ENCODE measurements at regions not wholly inside any gene's neighbourhood (a gene's known extent, or its start where the extent isn't known, plus 50 kb on each side); places are given as distances from the start of the nearest gene placed in this dataset.
"Not testable (repeated sequence)": the region's sequence is repeated elsewhere in the genome, so short reads cannot be mapped to it uniquely, and the experiment has no call there.

GRCh38 chr9:65416948-65417347 is 131.9 kb upstream of the FOXD4L5 start:
- DNase-seq: not testable (repeated sequence)

GRCh38 chr9:65414249-65414648 is 129.2 kb upstream of the FOXD4L5 start:
- not testable (repeated sequence) for DNase-seq

DNA sequence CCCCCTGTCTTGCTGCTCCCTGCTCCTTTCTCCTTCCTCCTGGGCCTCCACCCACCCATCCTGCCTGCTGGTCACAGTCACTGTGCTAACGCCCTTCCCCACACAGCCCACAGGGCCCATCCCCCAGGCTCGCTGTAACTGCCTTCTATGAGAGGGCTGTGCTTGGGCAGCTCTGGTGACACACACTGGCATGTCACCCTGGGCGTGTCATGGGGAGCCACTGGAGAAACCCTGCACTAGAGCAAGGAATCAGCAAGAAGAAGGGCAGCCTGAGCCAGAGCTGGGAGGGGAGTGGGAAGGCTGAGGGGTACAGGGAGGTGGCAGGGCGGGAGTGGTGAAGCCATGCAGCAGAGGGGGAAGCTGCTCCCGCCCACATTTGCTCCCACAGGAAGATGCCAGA is 128.4 kb upstream of the FOXD4L5 start:
- DNase-seq: not testable (repeated sequence)

- no peak for DNase-seq
Measured at GRCh38 chr9:65411901-65412300, 126.9 kb upstream of the FOXD4L5 start.

DNA sequence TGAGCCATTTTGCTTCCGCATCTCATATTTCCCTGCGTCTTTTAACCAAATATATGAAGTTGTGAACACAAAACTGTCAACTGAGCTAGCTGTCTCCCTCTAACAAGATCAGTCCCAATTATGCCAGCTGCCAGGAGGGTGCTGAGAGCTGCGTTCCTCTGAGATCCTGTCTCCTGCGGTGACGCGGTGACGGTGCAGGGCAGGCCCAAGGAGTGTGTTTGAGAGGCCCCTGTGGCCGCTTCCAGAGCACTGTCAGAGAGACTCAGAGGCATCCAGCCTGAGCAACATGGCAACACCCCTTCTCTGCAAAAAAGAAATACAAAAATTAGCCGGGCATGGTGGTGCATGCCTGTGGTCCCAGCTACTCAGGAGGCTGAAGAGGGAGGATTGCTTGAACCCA is 126.3 kb upstream of the FOXD4L5 start:
- DNase-seq: no peak

DNA sequence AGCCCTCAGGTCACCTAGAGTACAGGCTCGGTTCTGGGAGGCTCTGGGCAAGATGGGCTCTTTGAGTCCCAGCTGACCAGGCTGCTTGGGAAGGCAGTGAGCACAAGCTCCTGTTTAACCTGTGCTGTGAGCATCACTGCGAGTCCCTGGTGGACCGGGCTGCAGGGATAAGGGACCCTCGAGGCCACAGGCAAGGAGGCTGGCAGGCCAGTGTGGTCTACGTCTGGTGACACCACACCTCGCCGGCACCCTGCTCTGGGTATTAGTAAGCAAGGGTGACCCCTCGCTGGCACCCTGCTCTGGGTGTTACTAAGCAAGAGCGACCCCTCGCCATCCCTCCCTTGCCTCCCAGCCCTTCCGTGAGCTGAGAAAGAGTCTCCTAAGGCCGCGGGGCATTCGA is 125.9 kb upstream of the FOXD4L5 start:
- no peak for DNase-seq

DNA sequence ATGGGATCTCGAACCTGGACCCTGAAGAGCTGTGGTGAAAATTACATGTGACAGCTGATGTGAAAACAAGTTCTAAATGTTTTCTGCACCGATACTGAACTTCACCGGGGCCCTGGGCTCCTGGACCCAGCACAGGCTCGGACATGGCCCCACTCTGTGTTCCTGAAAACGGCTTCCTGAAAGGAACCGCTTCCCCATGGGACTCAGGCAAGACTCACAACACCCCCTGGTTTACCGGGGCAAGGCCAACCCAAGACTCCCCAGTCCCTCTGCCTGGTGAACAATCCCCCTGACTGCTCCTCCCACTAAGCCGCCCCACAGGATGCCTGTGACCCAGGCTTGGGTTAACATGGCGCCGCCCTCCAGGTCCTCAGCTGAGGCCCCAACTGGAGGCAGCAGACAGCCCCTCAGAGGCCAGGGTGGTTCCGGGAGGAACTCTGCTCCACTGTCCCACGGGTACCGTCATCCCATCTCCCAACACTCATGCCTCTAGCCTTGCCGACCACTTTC is 124.5 kb upstream of the FOXD4L5 start:
- no peak for DNase-seq

DNA sequence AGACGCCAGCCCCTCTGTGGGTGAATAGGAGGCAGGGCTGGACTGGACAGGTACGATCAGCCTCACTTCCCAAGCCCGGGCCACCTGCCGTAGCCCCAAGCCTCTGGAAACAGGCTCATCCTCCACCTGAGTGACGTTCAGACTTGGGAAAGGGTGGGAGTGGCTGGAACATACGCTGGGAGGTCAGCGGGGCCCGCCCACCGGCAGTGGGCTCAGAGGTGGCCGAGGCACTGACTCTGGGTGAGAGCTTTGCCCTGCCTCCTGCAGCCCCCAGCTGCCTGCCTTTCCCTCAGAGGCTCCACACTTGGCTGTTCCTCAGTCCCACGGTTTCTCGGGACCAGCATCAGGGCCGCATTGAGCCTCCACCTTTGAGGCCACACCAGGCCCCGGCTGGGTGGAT is 123.8 kb upstream of the FOXD4L5 start:
- not testable (repeated sequence) for DNase-seq

DNA sequence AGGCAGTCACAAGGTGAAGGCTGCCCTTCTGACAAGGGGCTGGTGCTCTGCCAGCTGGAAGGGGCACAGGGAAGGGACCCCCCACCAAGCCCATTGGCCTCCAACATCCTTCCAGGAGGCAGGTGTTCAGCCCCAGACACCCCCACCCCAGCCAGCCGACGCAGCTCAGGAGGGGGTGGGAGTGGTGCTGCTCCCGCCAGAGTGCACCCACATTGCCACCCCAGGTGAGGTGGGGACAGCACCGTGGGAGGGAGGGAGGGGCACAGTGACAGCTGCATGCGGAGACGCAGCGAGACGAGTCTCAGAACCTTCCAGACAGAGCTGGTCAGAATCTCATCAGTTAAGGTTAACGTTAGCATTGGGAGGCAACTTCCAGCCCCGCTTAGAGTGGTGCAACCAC is 121.6 kb upstream of the FOXD4L5 start:
- not testable (repeated sequence) for DNase-seq

GRCh38 chr9:65405766-65406165 is 120.8 kb upstream of the FOXD4L5 start:
- DNase-seq: not testable (repeated sequence)

GRCh38 chr9:65405253-65405652 is 120.2 kb upstream of the FOXD4L5 start:
- no peak for DNase-seq

DNA sequence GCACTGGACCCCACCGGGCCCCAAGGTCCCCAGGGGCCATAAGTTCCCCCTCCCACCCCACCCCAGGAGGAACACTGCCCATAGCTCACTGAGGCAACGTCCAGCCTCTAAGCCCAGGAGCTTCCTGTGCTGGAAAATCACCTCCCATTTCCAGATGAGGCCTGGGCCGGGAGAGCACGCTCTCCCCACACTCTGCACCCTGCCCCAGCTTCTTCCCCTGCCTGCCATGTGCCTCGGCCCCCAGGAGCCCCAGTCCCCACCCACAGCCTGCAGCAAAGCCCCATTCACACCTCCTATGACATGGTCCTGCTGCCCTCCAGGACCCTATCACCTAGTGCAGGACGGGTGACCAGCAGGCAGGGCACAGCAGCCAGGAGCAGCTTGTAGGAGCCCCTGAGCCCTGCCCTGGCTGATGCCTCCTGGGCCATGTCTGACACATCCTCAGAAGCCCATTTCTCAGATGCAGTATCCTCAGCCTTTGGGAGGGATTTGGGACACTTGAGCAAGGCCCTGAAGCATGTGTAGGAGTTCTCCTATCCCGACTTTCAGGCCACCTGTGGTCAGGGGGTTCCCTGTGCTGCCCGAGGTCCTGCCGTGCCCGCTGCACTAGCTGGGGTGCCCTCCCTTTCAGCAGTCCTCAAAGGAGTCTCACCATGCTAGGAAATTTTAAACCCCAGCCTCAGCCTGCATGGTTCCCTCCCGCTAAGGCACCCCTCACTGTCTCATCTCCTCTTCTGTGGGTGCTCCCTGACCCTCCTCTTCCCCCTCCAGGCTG is 119.4 kb upstream of the FOXD4L5 start:
- DNase-seq: no peak

GRCh38 chr9:65403721-65404120 is 118.7 kb upstream of the FOXD4L5 start:
- no peak for DNase-seq

DNA sequence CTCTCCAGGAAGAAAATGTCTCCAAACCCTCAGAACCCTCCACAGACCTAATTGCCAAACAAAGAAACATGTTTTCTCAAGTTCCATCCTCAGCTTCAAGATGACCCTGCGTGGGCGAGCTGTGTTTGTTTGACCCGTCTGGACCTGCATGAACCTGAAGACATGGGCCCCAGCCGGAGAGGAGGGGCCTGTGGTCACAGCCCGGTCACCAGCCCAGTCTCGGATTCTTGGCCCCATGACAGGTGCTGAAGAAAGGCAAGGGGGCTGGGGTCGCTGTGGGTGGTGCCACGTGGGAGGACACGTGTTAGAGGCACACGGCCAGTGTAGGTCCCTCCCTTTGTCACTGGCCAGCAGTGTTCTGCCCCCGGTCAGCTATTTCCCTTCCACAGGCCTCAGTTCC is 118.1 kb upstream of the FOXD4L5 start:
- not testable (repeated sequence) for DNase-seq

GRCh38 chr9:65402206-65402870 is 117.3 kb upstream of the FOXD4L5 start:
- not testable (repeated sequence) for DNase-seq

GRCh38 chr9:65401456-65402045 is 116.5 kb upstream of the FOXD4L5 start:
- DNase-seq: not testable (repeated sequence)

DNA sequence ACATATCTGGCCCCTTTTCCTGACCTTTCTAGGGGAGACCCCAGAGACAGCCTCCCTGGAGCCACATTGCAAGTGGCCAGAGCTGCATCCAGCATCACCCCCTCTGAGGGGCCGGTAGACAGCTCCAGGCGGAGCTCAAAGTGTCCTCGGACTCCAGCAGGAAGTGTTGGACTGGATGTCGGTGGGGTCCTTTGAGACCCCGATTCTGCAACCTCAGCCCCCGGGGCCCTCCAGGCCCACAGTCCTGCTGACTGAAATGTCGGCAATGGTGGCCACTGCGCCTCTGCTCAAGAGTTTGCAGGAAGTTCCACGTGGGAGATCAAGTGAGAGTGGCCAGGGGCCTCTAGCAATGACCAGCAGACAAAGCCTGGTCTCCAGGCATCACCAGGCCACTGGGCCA is 115.9 kb upstream of the FOXD4L5 start:
- no peak for DNase-seq

DNA sequence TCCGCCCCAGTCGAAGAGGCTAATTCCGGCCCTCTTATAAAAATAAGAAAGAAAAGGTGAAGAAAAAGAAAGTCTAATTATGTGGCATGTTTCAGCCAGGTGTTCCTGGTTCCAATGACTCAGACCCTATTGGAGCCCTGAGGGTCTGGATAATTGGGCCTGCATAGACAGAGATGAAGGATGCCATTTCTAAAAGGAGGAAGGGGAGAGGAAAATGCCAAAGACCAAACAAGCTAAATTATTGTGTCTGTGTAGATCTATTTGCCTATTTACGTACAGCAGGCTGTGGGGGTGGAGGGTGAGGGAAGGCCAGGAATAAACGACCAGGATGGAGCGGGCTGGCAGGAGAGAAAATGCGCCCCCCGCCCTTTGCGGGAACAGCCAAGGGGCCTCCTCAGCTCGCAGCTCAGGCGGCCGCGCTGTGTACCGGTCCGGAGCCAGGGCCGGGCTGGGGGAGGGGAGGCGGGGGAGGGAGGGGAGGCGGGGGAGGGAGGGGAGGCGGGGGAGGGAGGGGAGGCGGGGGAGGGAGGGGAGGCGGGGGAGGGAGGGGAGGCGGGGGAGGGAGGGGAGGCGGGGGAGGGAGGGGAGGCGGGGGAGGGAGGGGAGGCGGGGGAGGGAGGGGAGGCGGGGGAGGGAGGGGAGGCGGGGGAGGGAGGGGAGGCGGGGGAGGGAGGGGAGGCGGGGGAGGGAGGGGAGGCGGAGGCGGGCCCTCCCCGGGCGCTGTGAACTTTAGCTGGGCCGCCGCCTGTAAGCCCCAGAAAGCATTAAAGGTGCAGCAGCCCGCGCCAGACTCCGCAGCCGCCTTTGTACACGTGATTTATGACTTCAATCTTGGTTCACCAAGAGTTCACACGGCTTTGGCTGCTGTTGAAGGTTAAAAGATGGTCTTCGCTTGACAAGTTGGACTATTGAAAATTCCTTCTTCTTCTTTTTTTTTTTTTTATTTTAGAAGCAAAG is 113.0 kb upstream of the FOXD4L5 start:
- not testable (repeated sequence) for DNase-seq

DNA sequence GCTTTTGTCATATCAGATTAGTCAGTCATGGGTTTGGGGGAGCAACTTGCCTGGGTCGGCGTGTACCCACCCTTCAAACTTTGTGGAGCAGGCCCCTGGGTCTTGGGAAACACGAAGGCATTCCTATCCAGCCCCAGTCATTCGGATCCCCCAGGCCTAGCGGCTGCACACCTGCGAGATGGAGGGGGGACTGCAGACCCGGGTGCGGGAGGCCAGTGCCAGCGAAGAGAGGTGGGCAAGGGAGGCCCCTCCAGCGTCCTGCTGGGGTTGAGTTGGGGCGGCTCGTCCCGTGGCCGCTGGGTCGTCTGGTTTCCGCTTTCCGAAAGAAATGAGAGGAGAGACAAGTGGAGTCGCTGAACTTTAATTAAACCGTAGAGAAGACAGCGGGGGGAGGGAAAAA is 112.2 kb upstream of the FOXD4L5 start:
- not testable (repeated sequence) for DNase-seq

GRCh38 chr9:65396601-65397000 is 111.6 kb upstream of the FOXD4L5 start:
- DNase-seq: not testable (repeated sequence)

DNA sequence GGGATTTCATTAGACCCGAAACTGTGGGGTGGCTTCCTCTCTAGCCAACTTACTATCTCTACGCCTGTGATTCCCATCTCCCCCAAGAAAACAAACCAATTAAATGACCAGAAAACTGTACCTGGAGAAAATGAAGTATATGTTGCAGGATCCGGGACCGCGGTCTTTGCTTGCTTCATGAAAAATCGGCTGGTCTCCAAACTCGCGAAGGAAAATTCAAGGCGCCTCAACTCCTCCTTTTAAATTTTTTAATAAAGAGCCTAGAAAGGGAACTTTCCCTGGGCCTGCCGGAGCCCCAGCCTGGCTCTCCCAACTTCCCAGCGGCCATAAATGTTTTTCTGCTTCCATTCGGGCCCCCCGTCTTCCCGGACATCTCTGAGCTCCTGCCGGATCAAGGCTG is 110.8 kb upstream of the FOXD4L5 start:
- DNase-seq: not testable (repeated sequence)

DNA sequence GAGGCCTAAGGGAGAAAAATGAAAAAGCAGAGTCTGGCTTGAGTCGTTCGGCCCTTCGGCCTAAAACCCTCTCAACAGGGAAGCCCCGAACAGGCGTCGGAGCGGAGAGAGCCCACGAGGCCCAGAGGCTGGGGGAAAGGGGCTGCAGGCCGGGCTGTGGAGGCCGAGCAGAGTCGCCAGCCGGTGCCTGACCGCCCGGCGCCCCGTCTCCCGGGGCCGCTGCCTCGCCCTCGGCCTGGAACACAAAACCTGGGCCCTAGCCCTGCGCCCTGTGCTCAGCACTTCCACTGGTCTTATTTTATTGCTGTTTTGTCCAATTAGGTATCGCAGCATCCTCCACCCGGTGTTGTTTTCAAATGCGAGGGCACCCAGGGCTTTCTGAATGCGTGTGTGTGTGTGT is 110.1 kb upstream of the FOXD4L5 start:
- not testable (repeated sequence) for DNase-seq

Data from CD4-positive, alpha-beta T cell treated with Interleukin-17A for 1 hour (primary cell).